GM18861 (cell line): ENCODE measurements at regions not wholly inside any gene's neighbourhood (a gene's known extent, or its start where the extent isn't known, plus 50 kb on each side); places are given as distances from the start of the nearest gene placed in this dataset.

Source experiments
- ATAC-seq: cut with Tn5 transposase; IDR thresholded peaks from one replicate; pipeline ENCODE4 v1.9.1; 2021; ENCODE audit not compliant: unreplicated experiment

DNA sequence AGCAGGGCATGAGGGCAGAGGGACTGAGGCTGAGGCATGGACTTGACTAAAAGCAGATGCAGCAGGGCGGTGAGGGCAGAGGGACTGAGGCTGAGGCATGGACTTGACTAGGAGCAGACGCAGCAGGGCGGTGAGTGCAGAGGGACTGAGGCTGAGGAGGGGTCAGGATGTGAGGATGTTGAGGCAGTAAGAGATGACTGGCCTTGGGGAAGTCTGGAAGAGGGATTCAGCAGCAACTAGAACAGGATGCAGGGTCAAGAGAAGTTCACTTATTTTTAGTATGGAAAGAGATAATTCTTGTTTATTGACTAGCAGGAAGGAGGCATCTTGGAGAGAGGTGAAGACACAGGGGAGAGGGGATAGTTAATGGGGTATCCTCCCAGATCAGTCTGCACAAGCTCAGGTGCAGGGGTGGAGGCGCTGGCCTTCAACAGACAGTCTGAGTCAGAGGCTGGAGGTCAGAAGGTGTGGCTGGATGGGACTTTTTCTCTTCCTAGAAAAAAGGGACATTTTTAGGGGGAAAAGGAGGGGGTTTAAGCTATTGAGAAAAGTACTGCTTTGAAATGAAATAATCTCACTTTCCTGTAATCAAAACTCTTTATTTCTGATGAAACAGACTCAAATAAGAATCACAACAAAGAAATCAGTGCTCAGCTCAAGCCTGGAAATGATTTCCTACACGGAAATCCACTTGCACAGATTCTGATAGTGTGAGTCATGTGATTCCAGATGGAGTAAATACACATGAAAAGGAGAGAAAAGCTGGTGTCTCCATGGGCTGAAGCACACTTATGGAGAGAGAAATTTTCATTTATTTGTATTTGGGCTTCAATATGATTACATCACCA lies 130.9 kb downstream of the PALM2AKAP2 start:
- no peak for ATAC-seq

DNA sequence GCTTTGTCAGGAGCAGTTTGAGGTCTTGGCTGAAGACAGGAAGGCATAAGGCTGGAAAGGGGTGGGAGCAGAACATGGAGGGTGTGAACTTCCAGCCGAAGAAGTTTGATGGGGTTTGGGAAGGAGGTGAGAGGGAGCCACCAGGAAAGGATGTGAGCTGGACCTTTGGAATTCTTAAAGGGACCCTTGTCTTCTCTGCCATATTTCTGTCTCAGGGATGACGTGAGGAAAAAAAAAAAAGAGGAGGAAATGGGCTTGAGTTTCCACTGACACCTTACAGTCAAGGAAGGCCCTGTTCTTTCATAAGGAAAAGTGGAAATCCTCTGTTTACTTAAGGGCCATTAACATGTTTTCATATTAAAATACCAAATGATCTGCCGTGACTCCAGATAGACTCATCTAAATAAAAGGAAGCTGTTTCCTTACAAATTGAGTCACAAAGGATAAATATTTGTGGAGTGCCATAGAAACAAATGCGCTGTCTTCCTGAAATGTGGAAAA lies 132.1 kb downstream of the PALM2AKAP2 start:
- no peak for ATAC-seq

DNA sequence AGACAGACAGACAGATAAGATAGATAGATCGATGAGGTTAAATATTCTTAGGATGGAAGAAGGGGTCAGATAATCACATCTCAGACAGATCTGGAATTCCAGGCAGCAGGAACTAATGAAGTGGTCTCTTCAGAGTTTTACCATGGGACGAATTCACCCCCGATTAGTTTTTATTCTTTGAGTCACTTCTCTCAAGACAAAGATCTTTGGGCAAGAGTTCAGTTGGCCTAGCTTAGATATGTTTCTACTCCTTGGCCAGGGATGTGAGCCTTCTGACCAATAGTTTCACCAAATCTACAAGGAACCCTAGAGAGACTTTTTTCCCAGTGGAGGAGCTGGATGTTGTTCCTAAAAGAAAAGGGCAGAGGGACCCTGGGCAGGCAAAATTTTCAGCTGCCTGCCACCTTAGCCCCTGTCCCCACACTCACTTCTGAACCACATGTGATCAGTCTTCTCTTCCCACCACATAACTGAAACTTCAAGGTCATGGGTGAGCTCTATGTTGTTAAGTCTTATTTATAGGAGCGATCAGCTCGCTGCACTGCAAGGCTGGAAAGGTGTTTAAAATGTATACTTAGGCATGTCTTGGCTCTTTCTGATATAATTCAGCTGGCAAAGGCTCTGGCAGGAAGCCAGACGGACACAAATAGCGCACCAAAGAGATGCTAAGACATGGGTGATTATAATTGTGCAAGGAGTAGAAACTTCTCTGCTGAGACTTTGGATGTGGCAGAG lies 132.9 kb downstream of the PALM2AKAP2 start:
- ATAC-seq, result peak; percentile 52

DNA sequence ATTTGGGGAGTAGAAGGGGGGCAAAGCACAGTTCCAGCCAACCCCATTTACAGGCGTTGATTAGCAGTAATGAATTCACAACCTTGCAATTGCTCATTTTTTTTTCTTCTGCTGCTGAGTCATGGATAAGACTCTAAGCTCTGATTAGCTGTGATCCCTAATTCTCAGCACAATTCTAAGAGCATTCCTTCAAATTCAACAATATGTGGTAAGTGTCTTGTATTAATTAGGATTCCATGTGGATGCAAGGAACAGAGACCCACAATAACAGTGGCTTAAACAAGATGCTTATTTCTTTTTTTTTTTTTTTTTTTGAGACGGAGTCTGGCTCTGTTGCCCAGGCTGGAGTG lies 133.4 kb downstream of the PALM2AKAP2 start:
- ATAC-seq, result no peak

DNA sequence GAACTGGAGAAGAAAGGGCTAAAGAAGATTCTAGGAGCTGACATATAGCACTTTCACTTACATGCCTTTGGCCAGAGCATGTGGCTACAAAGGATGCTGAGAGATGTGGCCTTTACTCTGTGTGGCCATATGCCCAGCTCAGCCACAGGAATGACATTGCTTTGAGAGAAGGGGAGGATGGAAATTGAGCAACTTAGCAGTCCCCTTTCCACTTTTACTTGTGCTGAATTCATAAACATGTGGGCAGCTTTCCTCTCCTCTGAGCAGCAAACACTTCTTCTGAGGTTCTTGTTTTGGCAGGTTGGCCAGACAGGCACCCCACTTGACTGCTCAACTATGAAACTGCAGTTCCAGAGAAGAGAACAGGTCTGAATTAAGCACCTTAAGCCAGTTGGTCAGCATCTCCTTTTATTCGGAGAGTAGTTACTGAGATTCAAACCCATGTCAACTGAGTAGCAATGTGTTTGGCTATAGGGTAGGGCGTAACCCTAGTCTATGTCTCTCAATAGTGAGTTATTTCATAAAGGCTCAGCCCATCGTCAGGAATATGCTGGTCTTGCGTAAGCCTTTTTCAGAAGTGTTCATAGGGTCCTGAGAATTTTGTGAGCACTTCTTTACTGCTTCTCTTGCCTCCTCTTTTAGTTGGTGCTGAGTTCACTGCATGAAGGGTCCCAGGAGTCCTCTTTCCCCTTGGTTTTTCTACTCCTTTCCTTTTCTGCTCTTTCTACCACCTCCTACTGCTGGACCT lies 134.5 kb downstream of the PALM2AKAP2 start:
- ATAC-seq, result peak; percentile 47

DNA sequence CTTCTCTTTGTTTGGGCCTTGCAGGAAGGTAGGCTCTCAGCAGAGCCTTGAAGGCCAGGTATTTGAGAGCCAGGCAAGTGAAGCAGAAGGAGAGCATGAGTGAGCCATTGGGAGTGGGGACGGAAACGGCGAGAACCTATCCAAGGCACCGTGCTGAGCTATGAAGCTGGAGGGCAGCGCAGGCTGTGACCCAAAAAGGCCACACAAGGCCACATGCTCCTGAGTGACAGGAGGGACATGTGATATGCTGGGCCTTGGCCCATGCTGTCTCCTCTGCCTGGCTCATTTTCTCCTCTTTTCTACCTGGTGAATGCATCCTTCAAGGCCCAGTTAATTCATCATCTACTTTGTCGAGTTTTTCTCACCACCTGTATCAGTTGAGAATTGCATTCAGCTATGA lies 136.3 kb downstream of the PALM2AKAP2 start:
- ATAC-seq, result no peak

DNA sequence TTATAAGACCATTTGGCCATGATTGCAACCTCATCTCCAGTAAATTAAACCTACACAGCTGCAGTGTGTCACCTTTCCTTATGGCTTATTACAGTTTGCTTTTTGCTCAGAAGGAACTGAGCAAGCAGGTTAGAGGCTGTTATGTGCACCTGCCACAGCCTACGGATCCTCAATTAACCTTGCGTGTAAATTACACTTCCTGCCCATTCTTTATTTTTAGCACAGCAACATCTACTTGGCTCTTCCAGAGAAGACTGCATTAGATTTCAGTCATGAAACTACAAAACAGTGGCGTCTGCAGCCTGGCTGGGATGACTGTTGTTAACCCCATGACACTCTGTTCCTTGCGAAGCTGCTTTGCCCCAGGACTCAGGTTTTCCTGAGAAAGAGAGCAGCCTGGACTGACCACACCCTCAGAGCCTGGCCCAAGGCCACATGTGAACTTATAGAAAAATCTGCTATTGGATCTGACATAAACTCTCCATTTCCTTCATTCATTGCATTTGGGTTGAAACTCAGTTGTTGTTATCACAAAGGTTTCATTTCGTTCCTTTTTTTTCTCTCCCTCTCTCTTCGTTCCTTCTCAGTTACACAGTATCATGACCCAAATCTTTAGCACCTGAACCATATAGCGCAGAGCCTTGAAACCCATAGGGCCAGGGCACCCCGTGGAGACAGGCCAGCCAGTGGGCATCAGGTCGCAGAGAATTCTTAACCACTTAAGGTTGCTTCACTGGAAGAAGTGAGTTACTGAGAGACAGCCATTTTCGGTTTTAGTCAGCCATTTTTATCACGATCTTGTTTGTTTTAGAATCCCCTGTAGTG lies 138.6 kb downstream of the PALM2AKAP2 start:
- ATAC-seq, result peak; percentile 55

DNA sequence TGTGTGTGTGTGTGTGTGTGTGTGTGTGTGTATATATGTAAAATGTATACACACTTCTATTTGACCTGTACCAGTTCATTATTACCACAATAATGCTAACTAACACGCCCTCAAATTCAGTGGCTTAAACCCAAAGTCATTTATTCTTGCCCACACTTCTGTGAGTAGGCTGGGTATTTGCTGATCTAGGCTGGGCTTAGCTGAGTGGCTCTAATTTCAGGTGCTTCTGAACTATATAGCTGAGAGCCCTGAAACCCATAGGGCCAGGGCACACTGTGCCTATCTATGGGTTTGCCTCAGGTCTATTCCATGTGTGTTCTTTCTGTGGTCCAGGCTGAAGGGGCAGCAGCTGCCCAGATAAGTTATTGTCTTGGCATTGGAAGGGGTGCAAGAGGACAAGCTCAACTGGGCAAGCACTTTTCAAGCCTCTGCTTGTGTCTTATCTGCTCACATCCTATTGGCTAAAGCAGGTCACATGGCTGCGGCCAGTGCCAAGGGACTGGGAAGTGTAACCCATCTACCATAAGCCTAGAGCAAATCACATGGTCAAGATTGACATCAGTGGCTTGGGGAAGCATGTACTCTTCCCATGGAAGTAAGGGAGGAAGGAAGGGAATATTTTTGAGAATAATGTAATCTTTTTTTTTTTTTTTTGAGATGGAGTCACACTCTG lies 139.9 kb downstream of the PALM2AKAP2 start:
- ATAC-seq, result no peak

DNA sequence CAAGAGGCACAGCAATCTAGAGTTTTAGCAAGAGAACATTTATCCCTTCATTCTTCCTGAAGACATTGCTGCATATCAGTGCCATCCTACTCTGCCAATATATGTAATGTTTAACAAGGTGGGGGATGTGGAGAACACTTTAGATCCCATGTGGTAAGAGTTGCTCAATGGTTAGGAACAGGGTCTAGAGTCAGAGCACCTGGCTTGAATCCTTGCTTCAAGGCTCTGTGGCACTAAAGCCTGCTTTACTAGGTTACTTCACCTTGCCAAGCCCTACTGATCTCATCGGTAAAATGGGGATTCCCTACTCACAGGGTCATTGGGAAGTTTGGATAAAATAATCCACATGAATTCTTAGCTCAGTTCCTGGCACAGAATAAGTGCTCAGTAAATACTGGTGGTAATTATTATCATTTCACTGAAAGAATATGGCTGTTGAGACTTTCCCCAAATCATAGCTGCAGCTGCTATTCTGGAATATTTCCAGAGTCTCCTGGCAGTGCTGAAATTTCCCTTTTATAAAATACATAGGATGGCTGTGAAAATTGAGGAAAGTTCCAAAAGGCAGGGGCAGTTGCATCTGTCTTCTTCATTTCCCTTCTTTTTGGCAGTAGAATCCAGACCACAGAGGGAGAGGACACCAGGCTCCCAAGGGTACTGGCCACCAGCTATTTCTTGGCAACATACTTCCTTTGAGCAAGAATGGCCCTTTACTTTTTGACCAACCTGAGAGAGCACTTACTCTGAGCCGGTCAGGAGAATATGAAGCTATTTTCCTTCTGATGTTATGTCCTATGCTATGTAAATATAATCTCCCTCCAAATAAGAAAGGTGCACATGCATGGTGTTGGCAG lies 142.8 kb downstream of the PALM2AKAP2 start:
- no peak for ATAC-seq

DNA sequence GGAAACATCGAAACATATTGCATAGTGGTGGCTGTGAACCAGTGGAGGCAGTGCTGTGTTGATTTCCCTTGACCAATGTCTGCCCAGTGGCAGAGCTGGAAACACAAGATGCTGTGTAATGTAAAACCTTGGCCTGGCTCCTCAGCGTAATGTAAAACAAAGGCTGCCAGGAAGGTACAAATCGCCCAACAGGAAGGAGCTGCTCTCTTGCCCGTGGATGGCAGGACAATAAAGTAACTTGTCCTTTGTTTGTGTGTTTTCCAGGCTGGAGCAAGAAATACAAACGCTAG lies 143.4 kb downstream of the PALM2AKAP2 start:
- no peak for ATAC-seq

DNA sequence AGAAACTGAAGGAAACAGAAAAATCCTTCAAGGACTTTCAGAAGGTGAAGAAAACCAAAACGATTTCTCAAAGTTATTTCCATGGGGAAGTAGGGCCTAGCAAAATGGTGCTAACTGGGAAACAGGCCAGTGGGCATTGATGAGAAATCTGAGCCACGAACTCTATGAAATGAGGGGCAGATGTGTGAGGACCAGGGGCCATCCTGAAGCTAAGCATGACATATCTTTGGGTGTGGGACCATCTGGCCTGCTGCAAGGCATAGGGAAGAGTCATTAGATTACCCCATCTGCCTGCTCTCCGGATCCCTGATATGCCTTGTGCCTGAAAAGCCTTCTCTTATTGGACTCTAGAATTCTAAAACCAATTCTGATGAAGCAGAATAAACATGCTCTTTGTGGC lies 143.8 kb downstream of the PALM2AKAP2 start:
- no peak for ATAC-seq

DNA sequence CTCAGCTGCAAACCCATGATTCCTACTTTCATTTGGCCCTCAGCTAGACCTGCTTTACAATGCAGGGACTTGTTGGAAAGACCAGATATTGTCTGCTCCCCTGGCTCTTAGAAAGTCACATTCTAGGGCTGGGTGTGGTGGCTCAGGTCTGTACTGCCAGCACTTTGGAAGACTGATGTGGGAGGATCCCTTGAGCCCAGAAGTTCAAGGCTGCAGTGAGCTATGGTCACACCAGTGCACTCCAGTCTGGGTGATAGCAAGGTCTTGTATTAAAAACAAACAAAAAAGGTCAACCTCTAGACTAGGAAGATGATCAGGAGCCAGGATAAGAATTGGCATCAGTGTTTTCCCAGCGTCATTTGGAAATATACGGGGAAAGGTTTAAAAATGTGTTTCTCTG lies 145.8 kb downstream of the PALM2AKAP2 start:
- ATAC-seq, result no peak

DNA sequence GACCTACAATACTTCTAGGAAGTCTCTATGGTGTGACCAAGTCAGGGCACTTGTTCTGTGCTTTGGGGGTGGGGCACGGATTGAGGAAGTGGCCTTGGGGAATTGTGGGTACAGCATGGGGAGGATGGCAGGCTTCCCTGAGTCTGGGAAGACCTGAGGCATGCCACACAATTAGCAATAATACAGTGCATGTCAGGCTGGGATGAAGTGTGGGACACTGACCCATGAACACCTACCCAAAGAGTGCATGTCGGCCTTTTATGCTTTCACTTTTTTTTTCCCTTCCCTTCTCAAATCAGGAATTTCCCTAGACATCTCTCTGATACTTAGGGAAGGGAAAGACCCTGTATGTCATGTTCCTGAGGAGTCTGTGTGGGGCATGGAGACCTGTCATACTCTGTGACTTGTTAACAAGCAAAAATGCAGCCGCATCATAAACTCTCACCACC lies 146.4 kb downstream of the PALM2AKAP2 start:
- no peak for ATAC-seq

DNA sequence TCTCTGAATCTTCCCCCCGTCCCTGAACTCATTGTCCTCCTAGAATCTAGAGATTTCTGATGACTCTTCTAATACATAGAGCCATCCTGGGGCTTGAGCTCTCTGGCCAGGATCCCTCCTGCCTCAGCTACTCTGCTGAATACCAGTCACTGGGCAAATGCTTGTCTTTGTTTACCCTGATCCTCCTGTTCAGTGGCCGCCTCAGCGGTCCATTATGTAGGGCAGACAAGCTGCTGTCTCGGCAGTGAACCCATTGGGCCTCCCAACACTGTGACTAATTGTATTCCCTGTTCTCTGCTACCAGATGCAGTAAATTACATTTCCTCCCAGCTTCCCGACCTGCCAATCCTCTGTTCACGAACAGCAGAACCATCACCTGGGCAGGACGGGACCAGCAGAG lies 151.6 kb downstream of the PALM2AKAP2 start:
- no peak for ATAC-seq

DNA sequence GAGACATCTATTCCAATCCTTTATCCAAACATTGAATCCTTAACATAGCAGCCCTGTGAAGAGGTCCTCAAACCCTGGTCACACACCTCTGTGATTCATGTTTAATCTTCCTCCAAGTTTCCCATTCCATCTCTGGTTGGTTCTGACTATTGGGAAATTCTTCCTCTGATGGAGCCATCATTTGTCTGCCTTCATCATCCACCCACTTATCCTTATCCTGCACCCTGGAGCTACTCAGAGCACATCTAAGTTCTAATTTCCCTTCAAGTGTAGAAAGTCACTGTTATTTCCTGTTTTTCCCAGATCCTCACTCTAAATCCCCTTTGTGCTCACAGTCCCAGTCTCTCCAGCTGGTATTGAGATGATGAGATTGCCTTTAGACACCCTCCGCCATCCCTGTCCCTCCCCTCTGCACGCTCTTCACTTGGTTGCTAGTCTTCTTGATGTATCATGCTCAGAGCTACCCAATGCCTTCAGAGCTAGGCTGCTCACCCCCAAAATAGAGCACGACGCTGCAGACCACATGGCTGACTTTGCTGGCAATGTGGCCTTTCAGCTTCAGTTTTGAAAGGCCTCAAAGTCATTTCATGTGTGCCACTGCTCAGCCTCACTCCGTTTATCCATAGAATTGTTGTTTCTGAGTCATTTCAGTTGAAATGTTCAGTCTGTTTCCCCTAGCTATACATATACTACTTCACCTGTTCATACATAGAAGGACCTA lies 154.3 kb downstream of the PALM2AKAP2 start:
- ATAC-seq, result no peak

DNA sequence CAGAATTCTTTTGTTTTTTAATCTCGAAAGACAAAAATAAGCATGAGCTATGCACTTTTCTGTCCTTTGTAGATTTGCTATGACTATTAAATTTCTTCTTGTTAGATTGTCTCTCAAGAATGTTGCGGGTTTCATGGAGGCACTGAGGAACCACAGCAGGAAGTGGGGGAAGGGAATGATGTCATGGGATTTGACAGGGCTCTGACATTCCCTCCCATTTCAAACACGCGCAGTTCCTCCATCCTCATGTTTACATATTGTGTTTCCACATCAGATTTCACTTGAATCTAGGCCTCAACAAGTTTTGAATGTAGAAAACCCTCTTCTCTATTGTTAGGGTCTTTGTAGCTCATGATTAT lies 154.8 kb downstream of the PALM2AKAP2 start:
- ATAC-seq, result no peak

DNA sequence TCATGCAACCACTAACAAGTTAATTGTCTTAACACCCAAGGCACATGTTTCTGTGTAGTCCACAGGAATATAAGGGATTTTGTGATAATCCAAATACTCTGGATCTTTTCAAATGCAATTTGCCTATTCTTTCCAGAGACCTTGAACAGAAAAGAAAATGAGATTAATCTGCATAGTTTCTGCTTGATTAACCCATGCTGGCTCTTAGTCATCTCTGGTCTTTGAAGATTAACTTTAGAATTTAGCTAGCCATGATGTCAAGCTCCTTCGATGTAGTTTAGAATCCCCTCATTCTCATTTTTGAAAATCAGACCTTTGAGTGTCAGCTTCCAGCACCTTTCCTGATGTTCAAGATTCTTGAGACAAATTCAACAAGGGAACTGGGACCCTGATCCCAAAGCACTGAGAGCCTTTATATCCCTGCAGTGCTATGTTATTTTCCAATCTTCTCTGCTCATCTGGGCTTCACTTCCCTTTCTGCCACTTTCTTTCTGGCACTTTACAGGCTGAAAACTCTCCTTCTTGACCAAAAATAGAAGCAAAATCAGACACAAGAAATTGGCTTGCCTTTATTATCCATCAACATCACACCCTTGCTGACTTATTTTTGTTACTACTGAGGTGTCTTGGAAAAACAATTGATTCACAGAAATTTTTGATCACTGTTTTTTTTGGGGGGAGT lies 155.5 kb downstream of the PALM2AKAP2 start:
- peak; percentile 64 for ATAC-seq

DNA sequence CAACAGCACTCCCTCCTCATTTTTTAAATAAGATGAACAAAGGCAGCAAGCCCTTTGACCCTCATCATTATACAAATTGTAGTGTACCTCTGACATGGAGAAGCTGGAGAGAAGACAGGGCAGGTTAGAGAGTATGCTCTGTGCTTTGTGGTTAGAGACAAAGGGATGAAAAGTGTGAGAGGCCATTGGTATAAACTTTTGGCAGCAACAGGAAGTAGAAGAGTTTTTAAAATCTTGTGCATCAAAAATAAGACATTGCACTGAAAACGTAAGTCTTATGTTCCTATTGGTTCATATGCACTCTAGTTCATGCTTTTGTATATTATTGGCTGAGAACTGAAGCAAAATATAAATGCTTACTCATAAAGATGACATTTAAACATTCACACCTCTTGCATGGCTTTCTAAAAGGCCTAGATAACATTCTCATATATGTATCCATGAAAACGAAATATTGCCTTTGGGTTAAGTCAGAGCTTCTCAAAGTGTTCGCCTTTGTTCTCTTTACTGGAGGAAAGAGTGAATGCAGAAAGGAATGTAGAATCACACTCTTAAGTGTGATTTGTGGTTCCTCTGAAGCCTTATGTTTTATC lies 158.0 kb downstream of the PALM2AKAP2 start:
- ATAC-seq, result no peak
